Lower lobe of right lung (tissue), 2 donors: ENCODE measurements at regions not wholly inside any gene's neighbourhood (a gene's known extent, or its start where the extent isn't known, plus 50 kb on each side); places are given as distances from the start of the nearest gene placed in this dataset.

ENCODE experiments used
- ATAC-seq, 2 donors: fragments of 200-7000 bp; cut with Tn5 transposase; one replicate each; pipeline ENCODE4 v1.9.1; 2020 to 2022; ENCODE audit warnings: mild to moderate bottlenecking in 2 of 2, moderate library complexity in 2 of 2
- DNase-seq: peaks from one replicate; pipeline ENCODE4 v3.0.0-alpha.2; 2020
- H3K27ac ChIP-seq: fragments of 200-600 bp; one replicate; pipeline ENCODE4 v1.8.0; 2022
- H3K27me3 ChIP-seq: fragments of 200-600 bp; one replicate; pipeline ENCODE4 v1.8.0; 2022; ENCODE audit warnings: low read depth
- H3K36me3 ChIP-seq: fragments of 200-600 bp; one replicate; pipeline ENCODE4 v1.8.0; 2022; ENCODE audit warnings: mild to moderate bottlenecking
- H3K4me1 ChIP-seq: fragments of 200-600 bp; one replicate; pipeline ENCODE4 v1.8.0; 2022
- H3K4me3 ChIP-seq: fragments of 200-600 bp; one replicate; pipeline ENCODE4 v1.8.0; 2022; ENCODE audit warnings: mild to moderate bottlenecking
- H3K9me3 ChIP-seq: fragments of 200-600 bp; one replicate; pipeline ENCODE4 v1.8.0; 2022
- intact Hi-C: fragments of 100-400 bp; cut with DNase I; formaldehyde crosslinking; loops from one replicate; pipeline ENCODE4 v1.11.0; 2022
- TF ChIP-seq, protein P1 (sequence below): fragments of 200-600 bp; IDR thresholded peaks from one replicate; pipeline ENCODE4 v1.8.0; 2022; ENCODE audit warnings: antibody characterized with exemption, mild to moderate bottlenecking
- donor health status: DM: no; HTN: yes; CAD: no; lungs with severe emphysema.

DNA sequence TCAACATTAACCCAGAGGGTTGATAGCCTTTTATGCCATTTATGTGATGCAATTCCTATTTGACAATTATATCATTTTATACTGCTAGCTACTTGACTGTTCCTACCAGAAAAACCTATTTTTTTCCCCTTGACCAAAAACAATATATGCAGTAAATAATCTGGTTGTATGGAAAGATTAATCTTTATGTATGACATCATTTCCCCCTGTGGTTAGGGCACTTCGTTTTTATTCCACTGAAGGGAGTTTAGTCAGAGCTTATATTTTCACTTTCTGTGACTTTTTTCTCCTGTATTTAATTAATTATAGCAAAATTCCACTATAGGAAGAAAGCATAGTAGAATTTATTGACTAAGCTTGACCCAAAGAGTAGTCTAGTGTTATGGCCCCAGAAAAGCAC is 107.6 kb downstream of the HAUS1 start:
- H3K9me3 ChIP-seq = no peaks in the 10 kb centered on the region
- peaks cover 14% of the 10 kb centered on the region for H3K4me1 ChIP-seq
- intact Hi-C loops = no loop called here
- H3K4me3 ChIP-seq = no peak overlapping the region
- TF ChIP-seq, protein P1, sequence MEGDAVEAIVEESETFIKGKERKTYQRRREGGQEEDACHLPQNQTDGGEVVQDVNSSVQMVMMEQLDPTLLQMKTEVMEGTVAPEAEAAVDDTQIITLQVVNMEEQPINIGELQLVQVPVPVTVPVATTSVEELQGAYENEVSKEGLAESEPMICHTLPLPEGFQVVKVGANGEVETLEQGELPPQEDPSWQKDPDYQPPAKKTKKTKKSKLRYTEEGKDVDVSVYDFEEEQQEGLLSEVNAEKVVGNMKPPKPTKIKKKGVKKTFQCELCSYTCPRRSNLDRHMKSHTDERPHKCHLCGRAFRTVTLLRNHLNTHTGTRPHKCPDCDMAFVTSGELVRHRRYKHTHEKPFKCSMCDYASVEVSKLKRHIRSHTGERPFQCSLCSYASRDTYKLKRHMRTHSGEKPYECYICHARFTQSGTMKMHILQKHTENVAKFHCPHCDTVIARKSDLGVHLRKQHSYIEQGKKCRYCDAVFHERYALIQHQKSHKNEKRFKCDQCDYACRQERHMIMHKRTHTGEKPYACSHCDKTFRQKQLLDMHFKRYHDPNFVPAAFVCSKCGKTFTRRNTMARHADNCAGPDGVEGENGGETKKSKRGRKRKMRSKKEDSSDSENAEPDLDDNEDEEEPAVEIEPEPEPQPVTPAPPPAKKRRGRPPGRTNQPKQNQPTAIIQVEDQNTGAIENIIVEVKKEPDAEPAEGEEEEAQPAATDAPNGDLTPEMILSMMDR = no peak
- H3K27ac ChIP-seq = no peak overlapping the region
- H3K36me3 ChIP-seq = peaks cover 10% of the 10 kb centered on the region
- ATAC-seq (no peak), DNase-seq (no peak)
- H3K27me3 ChIP-seq = no peaks in the 10 kb centered on the region

DNA sequence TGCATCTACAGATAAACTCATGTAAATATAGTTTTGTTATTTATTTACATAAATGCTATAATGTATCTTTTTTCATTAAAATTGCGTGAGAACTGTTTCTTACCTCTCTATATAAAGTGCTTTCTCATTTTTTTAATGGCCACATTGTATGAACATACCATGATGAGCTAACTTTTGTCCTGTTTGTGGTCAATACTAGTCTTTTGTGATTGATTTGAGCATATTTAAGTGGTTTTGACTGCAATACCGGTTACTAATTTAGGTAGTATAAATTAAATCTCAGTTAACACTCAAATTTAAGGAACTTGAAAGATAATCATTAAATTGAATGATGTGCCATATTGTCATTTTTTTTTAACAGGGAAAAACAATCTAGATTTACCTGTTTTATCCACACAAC is 108.2 kb downstream of the HAUS1 start:
- ATAC-seq (no peak), DNase-seq (no peak)
- TF ChIP-seq, protein P1 = no peak
- no peaks in the 10 kb centered on the region for H3K27me3 ChIP-seq
- H3K27ac ChIP-seq = no peak overlapping the region
- H3K9me3 ChIP-seq = no peaks in the 10 kb centered on the region
- intact Hi-C loops = no loop called here
- H3K36me3 ChIP-seq = peaks cover 16% of the 10 kb centered on the region
- no peak overlapping the region for H3K4me3 ChIP-seq
- H3K4me1 ChIP-seq = peaks cover 14% of the 10 kb centered on the region

DNA sequence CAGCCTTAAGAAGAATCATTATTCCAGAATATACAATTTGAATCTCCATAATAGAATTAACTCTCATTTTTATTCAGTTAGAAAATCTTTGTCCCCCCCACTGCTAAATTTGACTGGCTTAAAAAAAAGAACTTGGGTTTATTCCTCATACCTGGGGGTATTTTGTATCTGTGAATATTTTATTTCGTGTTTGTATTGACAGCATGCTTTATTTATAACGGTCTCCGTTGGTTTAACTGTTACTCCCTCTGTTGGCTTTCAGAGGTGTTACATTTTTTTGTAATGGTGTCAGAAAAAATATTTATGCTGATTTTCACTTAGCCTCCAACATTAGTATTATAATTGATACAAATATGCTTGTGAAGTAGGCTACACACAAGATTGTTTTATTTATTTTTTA is 109.1 kb downstream of the HAUS1 start:
- Histone ChIP-seq H3K36me3 (peaks cover 21% of the 10 kb centered on the region), H3K27me3 (no peaks in the 10 kb centered on the region), H3K9me3 (no peaks in the 10 kb centered on the region), H3K4me1 (peaks cover 14% of the 10 kb centered on the region), H3K4me3 (no peak overlapping the region), H3K27ac (no peak overlapping the region)
- intact Hi-C loops = no loop called here
- ATAC-seq = no peak
- DNase-seq = no peak
- TF ChIP-seq, protein P1 = peak; percentile 22

- ATAC-seq = no peak
- peaks cover 27% of the 10 kb centered on the region for H3K36me3 ChIP-seq
- no peak overlapping the region for H3K4me3 ChIP-seq
- DNase-seq = no peak
- TF ChIP-seq, protein P1 = no peak
- no peaks in the 10 kb centered on the region for H3K9me3 ChIP-seq
- H3K27me3 ChIP-seq = no peaks in the 10 kb centered on the region
- H3K27ac ChIP-seq = no peak overlapping the region
- intact Hi-C loops = no loop called here
- H3K4me1 ChIP-seq = peaks cover 14% of the 10 kb centered on the region
Observed at GRCh38 chr18:46214435-46214834, 110.2 kb downstream of the HAUS1 start.

DNA sequence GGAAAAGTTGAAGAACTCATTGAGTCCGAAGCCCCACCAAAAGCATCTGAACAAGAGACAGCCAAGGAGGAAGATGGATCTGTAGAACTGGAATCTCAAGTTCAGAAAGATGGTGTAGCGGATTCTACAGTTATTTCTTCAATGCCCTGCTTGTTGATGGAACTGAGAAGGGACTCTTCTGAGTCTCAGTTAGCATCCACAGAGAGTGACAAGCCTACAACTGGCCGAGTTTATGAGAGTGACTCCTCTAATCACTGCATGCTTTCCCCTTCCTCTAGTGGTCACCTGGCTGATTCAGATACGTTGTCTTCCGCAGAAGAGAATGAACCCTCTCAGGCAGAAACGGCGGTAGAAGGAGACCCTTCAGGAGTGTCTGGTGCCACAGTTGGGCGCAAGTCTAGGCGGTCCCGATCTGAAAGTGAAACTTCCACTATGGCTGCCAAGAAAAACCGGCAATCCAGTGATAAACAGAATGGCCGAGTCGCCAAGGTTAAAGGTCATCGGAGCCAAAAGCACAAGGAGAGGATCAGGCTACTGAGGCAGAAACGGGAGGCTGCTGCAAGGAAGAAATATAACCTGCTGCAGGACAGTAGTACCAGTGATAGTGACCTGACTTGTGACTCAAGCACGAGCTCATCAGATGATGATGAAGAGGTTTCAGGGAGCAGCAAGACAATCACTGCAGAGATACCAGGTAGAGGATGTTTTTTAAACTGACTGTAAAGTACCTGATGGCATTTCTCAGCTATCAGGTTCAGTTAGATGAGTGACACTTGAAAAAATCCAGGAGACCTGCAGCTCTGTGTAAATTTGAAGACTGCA is 111.9 kb downstream of the HAUS1 start:
- Histone ChIP-seq H3K27ac (no peak overlapping the region), H3K4me3 (no peak overlapping the region), H3K4me1 (peaks cover 13% of the 10 kb centered on the region), H3K36me3 (peaks cover 27% of the 10 kb centered on the region), H3K9me3 (no peaks in the 10 kb centered on the region), H3K27me3 (no peaks in the 10 kb centered on the region)
- intact Hi-C loops = no loop called here
- DNase-seq (no peak), ATAC-seq (no peak)
- TF ChIP-seq, protein P1 = no peak
